ENCODE measurements at regions not wholly inside any gene's neighbourhood (a gene's known extent, or its start where the extent isn't known, plus 50 kb on each side); places are given as distances from the start of the nearest gene placed in this dataset.

DNA sequence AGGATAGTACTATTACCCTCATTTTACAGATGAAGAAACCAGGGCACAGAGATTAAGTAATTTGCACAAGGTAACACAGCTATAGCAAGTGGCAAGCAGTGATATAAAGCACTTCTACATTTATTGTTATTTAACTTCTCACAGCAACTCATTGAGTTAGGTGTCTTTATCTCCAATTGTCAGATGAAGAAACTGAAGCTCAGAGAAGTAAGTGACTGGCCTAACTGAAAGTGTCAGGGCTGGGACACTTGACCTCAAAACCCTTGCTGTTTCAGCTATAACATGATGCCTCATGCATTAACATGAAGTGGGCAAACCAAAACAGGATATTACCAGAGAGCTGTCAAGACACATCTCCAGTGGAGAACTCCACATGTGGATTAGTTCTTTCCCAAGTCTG is 65.8 kb upstream of the LEKR1 start:
- Histone ChIP-seq H2AFZ (ENCODE audit: low read length) (no peak overlapping the region), H3K27me3 (ENCODE audit: insufficient read depth, low read length) (no peaks in the 10 kb centered on the region), H3K36me3 (ENCODE audit: insufficient read depth, low read length) (no peaks in the 10 kb centered on the region), H3K4me1 (ENCODE audit: insufficient read depth, low read length) (peaks cover 30% of the 10 kb centered on the region), H3K27ac (ENCODE audit: low read depth, low read length) (peak overlapping the region; percentile 90), H3K9me3 (ENCODE audit: low read depth, low read length) (no peaks in the 10 kb centered on the region), H3K4me2 (ENCODE audit: insufficient read depth, low read length) (no peak overlapping the region), H3K79me2 (ENCODE audit: insufficient read depth, low read length) (no peaks in the 10 kb centered on the region), H3K4me3 (ENCODE audit: insufficient read depth, low read length) (no peak overlapping the region), H4K20me1 (ENCODE audit: insufficient read depth, low read length) (no peaks in the 10 kb centered on the region)
- DNase-seq (ENCODE audit: insufficient read length, low spot score, missing footprints): no peak
- TF ChIP-seq, protein P1, sequence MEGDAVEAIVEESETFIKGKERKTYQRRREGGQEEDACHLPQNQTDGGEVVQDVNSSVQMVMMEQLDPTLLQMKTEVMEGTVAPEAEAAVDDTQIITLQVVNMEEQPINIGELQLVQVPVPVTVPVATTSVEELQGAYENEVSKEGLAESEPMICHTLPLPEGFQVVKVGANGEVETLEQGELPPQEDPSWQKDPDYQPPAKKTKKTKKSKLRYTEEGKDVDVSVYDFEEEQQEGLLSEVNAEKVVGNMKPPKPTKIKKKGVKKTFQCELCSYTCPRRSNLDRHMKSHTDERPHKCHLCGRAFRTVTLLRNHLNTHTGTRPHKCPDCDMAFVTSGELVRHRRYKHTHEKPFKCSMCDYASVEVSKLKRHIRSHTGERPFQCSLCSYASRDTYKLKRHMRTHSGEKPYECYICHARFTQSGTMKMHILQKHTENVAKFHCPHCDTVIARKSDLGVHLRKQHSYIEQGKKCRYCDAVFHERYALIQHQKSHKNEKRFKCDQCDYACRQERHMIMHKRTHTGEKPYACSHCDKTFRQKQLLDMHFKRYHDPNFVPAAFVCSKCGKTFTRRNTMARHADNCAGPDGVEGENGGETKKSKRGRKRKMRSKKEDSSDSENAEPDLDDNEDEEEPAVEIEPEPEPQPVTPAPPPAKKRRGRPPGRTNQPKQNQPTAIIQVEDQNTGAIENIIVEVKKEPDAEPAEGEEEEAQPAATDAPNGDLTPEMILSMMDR (IDR thresholded peaks at IDR 0.05; ENCODE audit: extremely low read depth, low read depth, low read length): no peak

DNA sequence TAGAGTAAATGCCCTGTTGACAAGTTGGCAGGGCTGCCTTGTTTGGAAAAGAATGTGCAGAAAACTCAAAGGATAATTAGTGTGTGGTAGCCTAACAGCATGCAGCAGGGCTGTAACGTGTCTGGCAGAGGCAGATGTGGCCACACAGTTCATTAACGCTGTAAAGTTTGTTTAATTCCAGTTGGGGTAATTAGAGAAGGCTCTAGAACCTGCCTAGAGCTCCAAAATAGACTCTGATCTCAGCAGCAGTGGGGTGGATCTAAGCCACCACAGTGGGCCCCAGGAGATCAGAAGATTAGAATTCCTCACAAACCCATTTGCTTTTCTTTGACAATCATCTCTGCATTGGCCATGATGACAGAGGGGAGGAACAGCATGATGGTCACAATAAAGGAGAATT is 65.1 kb upstream of the LEKR1 start:
- no peaks in the 10 kb centered on the region for H3K36me3 ChIP-seq (ENCODE audit: insufficient read depth, low read length)
- H3K79me2 ChIP-seq (ENCODE audit: insufficient read depth, low read length): no peaks in the 10 kb centered on the region
- TF ChIP-seq, protein P1 (IDR thresholded peaks at IDR 0.05; ENCODE audit: extremely low read depth, low read depth, low read length): no peak
- no peak for DNase-seq (ENCODE audit: insufficient read length, low spot score, missing footprints)
- no peak overlapping the region for H3K4me3 ChIP-seq (ENCODE audit: insufficient read depth, low read length)
- no peaks in the 10 kb centered on the region for H3K27me3 ChIP-seq (ENCODE audit: insufficient read depth, low read length)
- no peaks in the 10 kb centered on the region for H4K20me1 ChIP-seq (ENCODE audit: insufficient read depth, low read length)
- no peaks in the 10 kb centered on the region for H3K9me3 ChIP-seq (ENCODE audit: low read depth, low read length)
- peaks cover 30% of the 10 kb centered on the region for H3K4me1 ChIP-seq (ENCODE audit: insufficient read depth, low read length)
- H3K4me2 ChIP-seq (ENCODE audit: insufficient read depth, low read length): no peak overlapping the region
- H3K27ac ChIP-seq (ENCODE audit: low read depth, low read length): peak overlapping the region; percentile 90
- peak overlapping the region; percentile 64 for H2AFZ ChIP-seq (ENCODE audit: low read length)

DNA sequence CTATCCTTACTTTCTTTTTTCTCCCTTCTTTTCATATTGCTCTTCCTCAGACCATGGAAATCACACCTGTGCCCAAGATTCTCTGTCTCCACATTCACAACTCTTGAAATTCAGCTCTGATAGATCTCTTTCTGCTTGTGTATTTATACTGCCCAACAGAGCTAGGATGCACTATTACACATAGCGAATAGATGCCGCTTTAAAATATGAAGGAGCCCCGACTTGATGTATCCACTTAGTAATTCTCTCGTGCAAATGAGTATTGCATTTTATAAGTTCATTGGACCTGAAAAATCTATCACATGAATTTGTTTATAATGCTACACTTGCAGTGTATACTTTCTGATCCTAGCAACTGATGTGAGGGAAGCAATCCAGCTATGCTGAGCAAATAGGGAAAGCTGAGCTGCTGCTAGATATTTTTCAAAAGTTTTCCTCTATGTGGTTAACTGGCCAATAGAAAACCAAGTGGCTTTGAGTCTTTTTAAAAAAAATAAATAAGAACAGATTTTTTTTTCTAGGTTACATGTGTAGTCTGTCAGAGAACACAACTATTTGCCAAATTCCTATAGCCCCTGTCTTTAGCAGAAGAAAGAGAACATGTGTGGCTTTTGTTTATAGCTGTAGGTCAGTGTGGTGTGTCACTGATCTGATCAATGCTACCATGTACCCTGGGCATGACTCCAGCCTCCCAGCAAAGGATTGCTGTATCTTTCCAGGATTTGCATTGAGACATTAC is 64.3 kb upstream of the LEKR1 start:
- no peaks in the 10 kb centered on the region for H4K20me1 ChIP-seq (ENCODE audit: insufficient read depth, low read length)
- H3K9me3 ChIP-seq (ENCODE audit: low read depth, low read length): no peaks in the 10 kb centered on the region
- H3K4me3 ChIP-seq (ENCODE audit: insufficient read depth, low read length): no peak overlapping the region
- H3K4me2 ChIP-seq (ENCODE audit: insufficient read depth, low read length): peak overlapping the region; percentile 30
- H3K27ac ChIP-seq (ENCODE audit: low read depth, low read length): peak overlapping the region; percentile 90
- H3K36me3 ChIP-seq (ENCODE audit: insufficient read depth, low read length): no peaks in the 10 kb centered on the region
- H3K79me2 ChIP-seq (ENCODE audit: insufficient read depth, low read length): no peaks in the 10 kb centered on the region
- peaks cover 30% of the 10 kb centered on the region for H3K4me1 ChIP-seq (ENCODE audit: insufficient read depth, low read length)
- TF ChIP-seq, protein P1 (IDR thresholded peaks at IDR 0.05; ENCODE audit: extremely low read depth, low read depth, low read length): no peak
- no peak overlapping the region for H2AFZ ChIP-seq (ENCODE audit: low read length)
- no peak for DNase-seq (ENCODE audit: insufficient read length, low spot score, missing footprints)
- H3K27me3 ChIP-seq (ENCODE audit: insufficient read depth, low read length): no peaks in the 10 kb centered on the region

DNA sequence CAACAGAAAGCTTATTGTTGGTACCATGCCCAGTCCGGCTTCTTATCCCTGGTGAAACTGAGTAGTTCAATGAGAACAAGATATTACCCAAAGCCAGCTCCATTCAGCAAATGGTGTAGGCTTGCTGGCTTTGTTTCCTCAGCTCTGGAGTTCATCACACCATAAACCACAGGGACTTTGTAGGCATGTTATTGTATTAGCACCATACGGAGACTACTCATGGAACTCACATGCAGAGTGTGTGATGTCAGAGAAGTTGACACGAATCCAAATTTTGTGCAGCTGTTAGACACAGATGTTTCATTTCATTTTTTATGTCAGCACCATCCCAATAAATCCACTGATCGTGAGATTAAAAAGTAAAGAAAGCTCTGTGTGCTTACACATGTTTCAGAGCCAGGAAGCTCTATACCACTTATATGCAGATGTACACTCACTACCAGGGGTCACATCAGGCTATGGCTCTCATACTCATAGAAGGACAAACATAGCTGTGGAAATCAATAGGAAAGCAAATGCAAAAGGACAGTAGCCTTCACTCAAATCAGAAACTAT is 63.4 kb upstream of the LEKR1 start:
- TF ChIP-seq, protein P1 (IDR thresholded peaks at IDR 0.05; ENCODE audit: extremely low read depth, low read depth, low read length): no peak
- Histone ChIP-seq H3K36me3 (ENCODE audit: insufficient read depth, low read length) (no peaks in the 10 kb centered on the region), H2AFZ (ENCODE audit: low read length) (no peak overlapping the region), H4K20me1 (ENCODE audit: insufficient read depth, low read length) (no peaks in the 10 kb centered on the region), H3K4me3 (ENCODE audit: insufficient read depth, low read length) (no peak overlapping the region), H3K4me1 (ENCODE audit: insufficient read depth, low read length) (peaks cover 30% of the 10 kb centered on the region), H3K27me3 (ENCODE audit: insufficient read depth, low read length) (no peaks in the 10 kb centered on the region), H3K27ac (ENCODE audit: low read depth, low read length) (peak overlapping the region; percentile 90), H3K79me2 (ENCODE audit: insufficient read depth, low read length) (no peaks in the 10 kb centered on the region), H3K9me3 (ENCODE audit: low read depth, low read length) (no peaks in the 10 kb centered on the region), H3K4me2 (ENCODE audit: insufficient read depth, low read length) (peak overlapping the region; percentile 30)
- peak; percentile 73 for DNase-seq (ENCODE audit: insufficient read length, low spot score, missing footprints)
